ENCODE measurements at regions not wholly inside any gene's neighbourhood (a gene's known extent, or its start where the extent isn't known, plus 50 kb on each side); places are given as distances from the start of the nearest gene placed in this dataset.

- H3K27me3 Mint-ChIP-seq (ENCODE audit: insufficient read depth, unreplicated experiment): no peaks in the 10 kb centered on the region
Measured at GRCh38 chr18:10319026-10319425, 135.4 kb upstream of the APCDD1 start.

GRCh38 chr18:10319914-10320600 lies 134.4 kb upstream of the APCDD1 start:
- Mint-ChIP-seq H3K36me3 (ENCODE audit: insufficient read depth, unreplicated experiment) (no peaks in the 10 kb centered on the region), H3K27ac (ENCODE audit: low read depth, unreplicated experiment) (no peak overlapping the region), H3K9me3 (ENCODE audit: unreplicated experiment) (no peaks in the 10 kb centered on the region), H3K4me1 (ENCODE audit: insufficient read depth, unreplicated experiment) (peaks cover 18% of the 10 kb centered on the region), H3K27me3 (ENCODE audit: insufficient read depth, unreplicated experiment) (no peaks in the 10 kb centered on the region), H3K4me3 (ENCODE audit: unreplicated experiment) (no peak overlapping the region)
- intact Hi-C loops (cut with micrococcal nuclease): loop anchor here (2.0 to 10.0 kb wide), 2 partner anchors 205 to 303 kb away; partner anchors contain the start of gene NAPG
- no peak for DNase-seq (ENCODE audit: unreplicated experiment)
- no TSS peak for BruUV-seq (replicated peaks)
- TF ChIP-seq CTCF (IDR thresholded peaks at IDR 0.05; ENCODE audit: unreplicated experiment): no peak
- CTCF ChIA-PET: interaction anchor here (0.7 to 0.9 kb wide), 2 partner anchors 11 to 184 kb away, joined by 4 read pairs; no protein-coding TSS in a partner anchor
- POLR2A ChIA-PET: no interaction called here

More at GRCh38 chr18:10319026-10319425, 135.4 kb upstream of the APCDD1 start:
- no TSS peak for BruUV-seq (replicated peaks)
- intact Hi-C loops (cut with micrococcal nuclease): no loop called here
- Mint-ChIP-seq H3K27ac (ENCODE audit: low read depth, unreplicated experiment) (no peak overlapping the region), H3K36me3 (ENCODE audit: insufficient read depth, unreplicated experiment) (no peaks in the 10 kb centered on the region), H3K4me1 (ENCODE audit: insufficient read depth, unreplicated experiment) (peaks cover 18% of the 10 kb centered on the region), H3K4me3 (ENCODE audit: unreplicated experiment) (no peak overlapping the region), H3K9me3 (ENCODE audit: unreplicated experiment) (no peaks in the 10 kb centered on the region)
- no peak for TF ChIP-seq CTCF (IDR thresholded peaks at IDR 0.05; ENCODE audit: unreplicated experiment)
- ChIA-PET CTCF (interaction anchor here (0.6 kb wide), 1 partner anchor 199 kb away, joined by 3 read pairs; no protein-coding TSS in a partner anchor), POLR2A (interaction anchor here (1.0 to 1.1 kb wide), 2 partner anchors 8 to 94 kb away, joined by 3 to 4 read pairs; no protein-coding TSS in a partner anchor)
- no peak for DNase-seq (ENCODE audit: unreplicated experiment)

- ChIA-PET POLR2A (interaction anchor here (0.5 kb wide), 1 partner anchor 204 kb away, joined by 3 read pairs; no protein-coding TSS in a partner anchor), CTCF (interaction anchor here (0.9 to 1.4 kb wide), 4 partner anchors 12 to 300 kb away, joined by 3 to 7 read pairs (median 4); no protein-coding TSS in a partner anchor)
- Mint-ChIP-seq H3K27ac (ENCODE audit: low read depth, unreplicated experiment) (no peak overlapping the region), H3K27me3 (ENCODE audit: insufficient read depth, unreplicated experiment) (no peaks in the 10 kb centered on the region), H3K9me3 (ENCODE audit: unreplicated experiment) (no peaks in the 10 kb centered on the region), H3K4me3 (ENCODE audit: unreplicated experiment) (no peak overlapping the region), H3K4me1 (ENCODE audit: insufficient read depth, unreplicated experiment) (peaks cover 18% of the 10 kb centered on the region), H3K36me3 (ENCODE audit: insufficient read depth, unreplicated experiment) (no peaks in the 10 kb centered on the region)
- peak; percentile 13 for DNase-seq (ENCODE audit: unreplicated experiment)
- TF ChIP-seq CTCF (IDR thresholded peaks at IDR 0.05; ENCODE audit: unreplicated experiment): no peak
- BruUV-seq (replicated peaks): no TSS peak
- intact Hi-C loops (cut with micrococcal nuclease): loop anchor here (1.0 to 10.0 kb wide), 3 partner anchors 204 to 349 kb away; partner anchors contain the start of gene NAPG
Measured at GRCh38 chr18:10320791-10321190, 133.6 kb upstream of the APCDD1 start.

- no TSS peak for BruUV-seq (replicated peaks)
- intact Hi-C loops (cut with micrococcal nuclease): loop anchor here (1.0 to 10.0 kb wide), 3 partner anchors 203 to 350 kb away; partner anchors contain the start of gene NAPG
- ChIA-PET CTCF (interaction anchor here (0.6 to 1.4 kb wide), 5 partner anchors 21 to 301 kb away, joined by 3 to 7 read pairs (median 3); no protein-coding TSS in a partner anchor), POLR2A (interaction anchor here (0.5 to 0.7 kb wide), 2 partner anchors 204 to 252 kb away, joined by 3 read pairs; no protein-coding TSS in a partner anchor)
- Mint-ChIP-seq H3K4me1 (ENCODE audit: insufficient read depth, unreplicated experiment) (peaks cover 18% of the 10 kb centered on the region), H3K4me3 (ENCODE audit: unreplicated experiment) (no peak overlapping the region), H3K27me3 (ENCODE audit: insufficient read depth, unreplicated experiment) (no peaks in the 10 kb centered on the region), H3K27ac (ENCODE audit: low read depth, unreplicated experiment) (no peak overlapping the region), H3K9me3 (ENCODE audit: unreplicated experiment) (no peaks in the 10 kb centered on the region), H3K36me3 (ENCODE audit: insufficient read depth, unreplicated experiment) (no peaks in the 10 kb centered on the region)
- TF ChIP-seq CTCF (IDR thresholded peaks at IDR 0.05; ENCODE audit: unreplicated experiment): no peak
- DNase-seq (ENCODE audit: unreplicated experiment): no peak
Measured at GRCh38 chr18:10321576-10321975, 132.9 kb upstream of the APCDD1 start.
